ENCODE measurements at regions not wholly inside any gene's neighbourhood (a gene's known extent, or its start where the extent isn't known, plus 50 kb on each side); places are given as distances from the start of the nearest gene placed in this dataset.
A peak's percentile ranks its signal among the peaks of the same experiment; 100 is the strongest.
"Not testable (repeated sequence)": the region's sequence is repeated elsewhere in the genome, so short reads cannot be mapped to it uniquely, and the experiment has no call there.

DNA sequence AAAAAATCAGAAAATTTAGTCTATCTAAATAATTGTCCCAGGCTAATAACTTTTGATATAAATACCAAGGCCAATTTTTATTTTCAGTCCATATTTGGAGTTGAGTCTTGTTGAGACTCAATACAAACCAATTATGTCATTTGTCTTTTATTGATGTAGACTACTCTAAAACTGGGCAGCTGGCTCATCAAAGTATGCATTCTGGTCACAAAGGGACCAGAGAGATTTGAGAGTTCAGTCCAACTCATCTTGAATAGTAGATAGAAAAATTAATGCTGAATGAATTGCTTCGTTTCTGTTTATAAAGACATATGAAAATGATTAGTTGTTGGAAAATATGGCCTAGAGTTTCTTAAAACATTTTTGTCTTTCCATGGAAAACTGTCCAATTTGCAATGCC, 412.5 kb upstream of the KLHL4 start:
- DNase-seq (ENCODE audit: low spot score), result no peak

DNA sequence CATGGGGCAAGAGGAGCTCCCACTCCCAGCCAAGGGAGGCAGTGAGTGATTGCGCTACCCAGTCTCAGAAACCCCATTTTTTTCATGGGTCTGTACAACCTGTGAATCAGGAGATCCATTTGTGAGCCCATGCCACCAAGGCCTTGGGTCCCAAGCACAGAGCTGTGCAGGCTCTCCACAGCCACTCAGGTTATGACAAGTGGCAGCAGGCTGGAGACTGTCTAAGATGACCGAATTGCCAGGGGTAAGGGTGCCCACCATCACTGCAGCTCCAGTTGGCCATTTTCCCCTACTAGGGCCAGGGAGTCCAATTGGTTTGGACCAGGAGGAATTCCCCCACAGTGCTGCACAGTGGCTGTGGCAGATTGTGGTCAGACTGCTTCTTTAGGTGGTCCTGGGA, 407.5 kb upstream of the KLHL4 start:
- no peak for DNase-seq (ENCODE audit: low spot score)

- no peak for DNase-seq (ENCODE audit: low spot score)
Observed at GRCh38 chrX:87140800-87141483, 376.7 kb upstream of the KLHL4 start.

DNA sequence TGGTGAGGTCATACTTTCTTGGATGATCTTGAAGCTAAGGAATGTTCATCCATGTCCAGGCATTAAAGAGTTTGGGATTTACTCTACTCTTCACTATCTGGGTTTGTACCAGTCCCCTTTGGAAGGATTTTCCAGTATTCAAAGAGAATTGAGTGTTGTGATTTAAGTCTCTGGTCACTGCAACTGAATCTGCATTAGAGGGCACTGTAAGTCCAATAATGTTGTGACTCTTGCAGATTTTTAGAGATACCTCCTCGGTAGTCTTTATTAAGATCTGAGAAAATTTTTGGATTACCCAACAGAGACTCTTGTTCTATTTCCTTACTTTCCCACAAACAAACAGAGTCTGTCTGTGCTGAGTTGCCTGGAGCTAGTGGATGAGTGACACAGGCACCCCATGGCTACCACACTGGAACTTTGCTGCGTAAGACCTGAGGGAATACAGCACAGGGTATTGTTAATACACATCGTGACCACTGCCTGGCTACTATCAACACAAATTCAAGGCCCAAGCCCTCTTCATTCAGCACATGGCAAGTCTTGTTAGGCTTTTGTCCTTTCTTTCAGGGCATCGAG, 357.1 kb upstream of the KLHL4 start:
- DNase-seq (ENCODE audit: low spot score), result peak; percentile 4

DNA sequence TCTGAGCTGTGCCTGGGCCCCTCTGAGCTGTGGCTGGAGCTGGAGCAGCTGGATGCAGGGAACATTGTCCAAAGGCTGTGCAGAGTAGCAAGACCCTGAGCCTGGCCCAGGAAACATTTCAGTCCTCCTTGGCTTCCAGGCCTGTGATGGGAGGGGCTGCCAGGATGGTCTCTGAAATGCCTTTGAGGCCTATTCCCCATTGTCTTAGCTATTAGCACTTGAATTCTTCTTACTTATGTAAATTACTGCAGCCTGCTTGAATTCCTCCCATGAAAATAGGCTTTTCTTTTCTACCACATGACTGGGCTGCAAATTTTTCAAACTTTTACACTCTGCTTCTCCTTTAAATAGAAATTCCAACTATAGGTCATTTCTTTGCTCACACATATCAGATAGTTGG, 349.8 kb upstream of the KLHL4 start:
- DNase-seq (ENCODE audit: low spot score), result no peak

GRCh38 chrX:87178009-87178408, 339.6 kb upstream of the KLHL4 start:
- not testable (repeated sequence) for DNase-seq (ENCODE audit: low spot score)
